GM18873 (cell line): ENCODE measurements at regions not wholly inside any gene's neighbourhood (a gene's known extent, or its start where the extent isn't known, plus 50 kb on each side); places are given as distances from the start of the nearest gene placed in this dataset.

Source experiments
- ATAC-seq: cut with Tn5 transposase; IDR thresholded peaks from one replicate; pipeline ENCODE4 v1.9.1; 2021; ENCODE audit warnings: mild to moderate bottlenecking, moderate library complexity, moderate number of reproducible peaks; ENCODE audit not compliant: unreplicated experiment, low FRiP score

DNA sequence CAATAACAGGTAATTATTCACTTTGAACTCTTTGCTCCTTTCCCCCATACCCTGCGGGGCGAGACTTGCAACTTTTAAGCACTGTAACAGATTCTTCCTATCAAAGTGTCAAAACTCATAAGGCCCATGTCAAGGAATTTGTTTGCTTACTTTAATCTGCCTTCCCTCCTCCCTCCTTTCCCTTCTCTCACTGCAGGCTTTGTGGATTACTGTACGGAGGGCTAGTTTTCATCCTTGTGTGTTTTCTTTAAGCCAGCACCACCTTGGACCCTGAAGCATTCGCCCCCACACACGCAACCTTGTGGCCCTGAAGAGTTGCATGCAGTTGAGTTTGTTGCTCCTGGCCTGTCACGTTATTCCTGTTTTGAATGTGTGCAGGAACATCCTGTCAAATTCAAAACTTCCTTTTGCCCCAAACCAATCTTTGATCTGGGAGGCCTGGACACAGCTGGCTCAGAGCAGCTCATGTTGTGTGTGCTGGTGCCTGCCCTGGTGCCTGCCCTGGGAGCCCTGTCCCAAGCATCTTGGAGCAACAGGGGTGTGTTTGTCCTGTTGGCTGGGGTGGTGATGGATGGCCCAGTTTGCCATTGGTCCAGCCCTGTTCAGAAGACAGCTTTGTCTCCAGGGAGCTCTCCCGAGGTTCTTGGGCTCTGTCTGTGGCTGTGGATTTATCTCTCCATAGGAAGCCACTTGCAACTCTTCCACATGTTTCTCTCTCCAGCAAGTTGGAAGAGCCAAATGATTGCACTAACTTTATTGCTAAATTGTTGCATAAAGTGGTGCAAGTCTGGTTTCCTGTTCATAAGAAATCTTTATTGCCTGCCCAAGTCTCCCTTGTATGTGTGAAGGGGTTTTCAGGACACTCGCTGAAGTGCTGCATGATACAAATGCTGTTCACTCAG lies 199.6 kb downstream of the VAPA start:
- ATAC-seq = no peak

DNA sequence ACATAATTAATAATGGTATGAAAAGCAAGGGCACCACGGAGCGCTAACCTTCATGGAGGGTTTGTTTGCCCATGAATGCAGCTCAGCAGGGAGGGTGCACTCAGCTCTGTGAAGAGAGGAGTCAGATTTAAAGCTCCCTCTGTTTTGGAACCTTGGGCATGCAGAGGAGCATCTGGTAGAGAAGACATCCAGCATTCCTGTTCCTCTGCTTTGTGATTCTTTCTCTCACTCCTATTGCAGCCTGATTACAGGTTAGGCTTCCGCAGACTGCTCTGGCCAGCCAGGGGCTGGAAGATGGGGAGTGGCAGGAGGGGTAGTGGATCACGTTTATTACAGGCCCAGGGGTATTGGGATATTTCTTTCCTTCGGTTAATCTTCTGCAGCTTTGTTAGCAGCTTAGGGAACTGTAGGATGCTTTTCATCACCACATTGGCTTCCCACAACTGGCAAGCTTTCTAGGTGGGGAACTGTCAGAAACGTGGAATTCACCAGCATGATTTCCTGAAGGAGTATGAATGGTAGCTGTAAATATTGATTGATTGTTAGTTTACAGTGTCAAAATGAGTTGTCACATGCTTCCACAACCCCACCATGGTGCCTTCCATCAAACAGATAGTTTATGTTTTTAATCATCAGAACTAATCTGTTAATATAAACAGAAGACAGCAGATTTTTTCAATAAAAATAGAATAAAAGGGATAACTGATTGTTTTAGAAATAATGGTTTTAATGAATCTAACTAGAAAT lies 201.1 kb downstream of the VAPA start:
- no peak for ATAC-seq

DNA sequence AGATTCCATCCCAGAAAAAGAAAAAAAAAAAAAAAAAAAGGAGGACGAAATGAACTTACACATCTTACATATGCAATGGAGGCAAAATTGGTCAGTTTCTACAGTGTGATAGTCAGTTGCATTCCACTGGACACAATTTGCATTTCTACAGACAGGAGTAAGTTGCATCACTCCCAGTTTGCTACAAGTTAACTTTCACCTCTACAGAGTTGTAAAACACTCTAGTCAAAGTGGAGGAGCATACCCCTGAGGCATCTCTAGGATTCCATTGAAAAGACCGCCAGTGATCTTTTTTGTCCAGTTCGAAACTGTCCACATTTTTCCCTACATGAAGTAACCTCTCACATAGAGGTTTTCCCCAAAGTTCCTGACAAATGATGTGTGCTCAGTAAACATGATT lies 202.8 kb downstream of the VAPA start:
- ATAC-seq = no peak

DNA sequence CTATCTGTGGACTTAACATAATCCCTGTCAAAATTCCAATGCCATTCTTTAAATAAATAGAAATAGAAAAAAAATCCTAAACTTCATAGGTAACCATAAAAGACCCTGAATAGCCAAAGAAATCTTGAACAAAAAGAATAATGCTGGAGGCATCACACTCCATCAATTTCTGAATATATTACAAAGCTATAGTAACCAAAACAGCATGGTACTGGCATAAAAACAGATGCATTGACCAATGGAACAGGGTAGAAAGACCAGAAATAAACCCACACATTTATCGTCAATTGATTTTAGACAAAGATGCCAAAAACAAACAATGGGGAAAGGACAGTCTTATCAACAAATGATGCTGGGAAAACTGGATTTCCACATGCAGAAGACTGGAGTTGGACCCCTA lies 205.7 kb downstream of the VAPA start:
- no peak for ATAC-seq

DNA sequence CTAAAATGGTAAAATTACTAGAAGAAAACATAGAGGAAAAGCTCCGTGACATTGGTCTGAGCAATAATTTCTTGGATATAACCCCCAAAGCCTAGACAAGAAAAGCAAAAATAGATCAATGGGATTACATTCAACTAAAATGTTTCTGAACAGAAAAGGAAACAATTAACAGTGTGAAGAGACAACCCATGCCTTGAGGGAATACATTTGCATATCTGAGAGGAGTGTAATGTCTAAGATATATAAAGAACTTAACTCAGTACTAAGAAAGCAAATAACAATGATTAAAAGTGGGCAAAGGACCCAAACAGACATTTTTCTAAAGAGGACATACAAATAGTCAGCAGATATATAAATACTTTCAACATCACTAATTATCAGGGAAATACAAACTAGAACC lies 206.2 kb downstream of the VAPA start:
- ATAC-seq = no peak

DNA sequence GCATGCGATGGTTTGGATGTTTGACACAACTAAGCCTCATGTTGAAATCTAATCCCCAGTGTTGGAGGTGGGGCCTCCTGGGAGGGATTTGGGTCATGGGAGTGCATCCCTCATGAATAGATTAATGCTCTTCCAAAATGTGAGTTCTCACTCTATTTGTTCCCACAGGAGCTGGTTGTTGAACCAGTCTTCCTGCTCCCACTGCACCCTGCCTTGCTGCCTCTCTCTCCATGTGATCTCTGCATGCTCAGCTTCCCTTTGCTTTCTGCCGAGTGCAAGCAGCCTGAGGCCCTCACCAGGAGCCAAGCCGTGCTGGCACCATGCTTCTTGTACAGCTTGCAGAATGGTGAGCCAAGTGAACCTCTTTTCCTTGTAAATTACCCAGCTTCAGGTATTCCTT lies 206.8 kb downstream of the VAPA start:
- no peak for ATAC-seq

DNA sequence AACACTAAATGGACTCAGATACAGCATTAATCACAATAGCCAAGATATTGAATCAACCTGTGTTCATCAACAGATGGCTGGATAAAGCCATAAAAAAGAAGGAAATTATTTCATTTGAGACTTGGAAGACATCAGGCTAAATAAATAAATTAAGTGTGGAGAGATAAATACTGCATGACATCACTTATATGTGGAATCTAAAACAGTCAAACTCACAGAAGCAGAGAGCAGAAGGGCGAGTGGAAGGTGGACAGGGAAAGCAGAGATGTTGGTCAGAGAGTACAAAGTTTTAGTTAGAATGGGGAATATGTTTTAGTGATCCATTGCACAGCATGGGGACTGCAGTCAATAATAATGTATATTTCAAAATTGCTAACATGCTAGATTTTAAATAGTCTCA lies 207.2 kb downstream of the VAPA start:
- no peak for ATAC-seq

DNA sequence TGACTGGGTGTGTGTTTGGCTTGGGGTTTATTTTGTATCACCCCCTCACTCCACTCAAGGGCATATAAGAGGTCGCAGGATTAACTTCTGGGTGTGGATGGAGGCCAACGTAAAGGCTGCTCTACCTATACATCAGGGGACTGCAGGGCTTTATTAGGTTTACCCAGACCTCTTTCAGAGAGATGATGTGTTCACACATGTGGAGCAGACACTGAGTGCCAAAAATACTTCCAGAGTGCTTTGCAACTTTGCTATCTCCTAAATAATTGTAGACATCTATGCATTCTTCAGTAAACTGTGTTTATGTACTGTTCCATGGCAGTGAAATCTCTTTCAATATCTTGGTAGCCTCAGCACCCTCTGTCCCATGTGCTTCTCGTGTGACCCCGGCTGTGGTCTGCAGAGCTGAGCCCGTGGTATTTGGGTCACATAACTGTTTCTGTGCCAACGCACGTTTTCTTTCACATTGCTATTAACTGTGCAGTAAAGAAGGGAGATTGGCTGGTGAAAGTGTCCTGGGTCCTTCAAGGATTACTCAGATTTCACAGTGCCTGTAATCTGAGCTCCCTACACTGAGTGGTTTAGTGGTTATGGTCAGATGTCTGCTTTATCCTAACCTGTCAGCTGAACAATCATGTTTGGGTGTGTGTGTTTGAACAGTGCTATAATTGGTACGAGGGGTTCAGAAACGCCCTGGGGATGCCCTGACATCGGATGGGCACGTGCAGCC lies 208.1 kb downstream of the VAPA start:
- ATAC-seq = no peak

DNA sequence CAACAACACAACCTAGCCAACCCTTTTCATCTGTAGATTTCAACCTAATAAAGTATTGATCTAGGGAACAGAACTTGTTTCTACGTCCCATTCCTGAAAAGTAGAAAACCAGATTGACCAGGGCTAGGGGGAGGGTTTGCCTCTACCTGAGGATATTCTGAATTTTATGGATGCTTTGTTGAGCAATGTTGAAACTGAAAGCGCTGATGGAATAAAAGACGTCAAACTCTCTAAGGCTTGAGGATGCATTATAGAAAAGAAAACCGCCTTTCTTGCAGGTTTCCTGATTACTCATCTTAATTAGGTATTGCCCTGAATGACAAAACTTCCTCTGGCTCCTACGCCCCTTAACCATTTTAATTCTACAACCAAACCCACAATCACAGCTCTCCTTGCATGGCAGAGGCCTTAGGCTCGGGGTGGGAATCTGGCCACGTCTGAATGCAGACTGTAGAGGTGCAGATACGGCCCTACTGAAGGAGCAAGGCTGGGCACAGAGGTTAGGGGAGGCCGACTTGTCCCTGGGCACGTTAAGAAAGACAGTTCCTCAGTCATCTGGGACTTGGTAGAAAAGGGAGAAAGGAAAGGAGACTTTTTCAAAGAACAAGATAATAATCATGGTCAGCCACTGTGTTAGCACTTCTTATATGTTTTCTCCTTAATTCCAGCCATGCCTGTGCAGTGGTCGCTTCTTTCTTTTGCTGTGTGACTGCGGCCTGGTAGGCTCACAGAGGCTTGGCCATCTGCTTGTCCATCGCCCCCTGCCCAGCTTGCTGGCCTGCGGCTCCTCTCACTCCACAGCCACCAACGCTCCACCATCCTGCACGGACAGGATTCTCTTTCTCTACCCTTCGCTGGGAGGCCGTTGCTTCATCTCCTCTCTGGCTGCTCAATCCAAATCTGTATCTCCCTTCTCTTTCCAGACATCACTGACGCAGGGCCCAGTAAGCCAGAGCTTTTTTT lies 209.5 kb downstream of the VAPA start:
- ATAC-seq = no peak

DNA sequence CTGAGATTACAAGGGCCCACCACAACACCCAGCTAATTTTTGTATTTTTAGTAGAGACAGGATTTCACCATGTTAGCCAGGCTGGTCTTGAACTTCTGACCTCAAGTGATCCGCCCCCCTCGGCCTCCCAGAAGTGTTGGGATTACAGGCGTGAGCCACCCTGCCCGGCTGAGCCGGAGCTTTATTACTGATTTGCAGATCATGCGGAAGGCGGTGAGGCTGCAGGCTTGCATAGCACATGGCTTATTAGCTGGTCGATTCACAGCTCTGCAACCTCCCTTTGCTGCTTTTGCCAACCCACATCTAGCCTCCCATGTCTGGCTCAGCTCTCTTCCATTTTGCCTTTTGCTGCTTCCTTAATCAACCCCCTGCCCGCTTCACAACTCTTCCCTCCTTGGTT lies 210.3 kb downstream of the VAPA start:
- ATAC-seq = no peak

DNA sequence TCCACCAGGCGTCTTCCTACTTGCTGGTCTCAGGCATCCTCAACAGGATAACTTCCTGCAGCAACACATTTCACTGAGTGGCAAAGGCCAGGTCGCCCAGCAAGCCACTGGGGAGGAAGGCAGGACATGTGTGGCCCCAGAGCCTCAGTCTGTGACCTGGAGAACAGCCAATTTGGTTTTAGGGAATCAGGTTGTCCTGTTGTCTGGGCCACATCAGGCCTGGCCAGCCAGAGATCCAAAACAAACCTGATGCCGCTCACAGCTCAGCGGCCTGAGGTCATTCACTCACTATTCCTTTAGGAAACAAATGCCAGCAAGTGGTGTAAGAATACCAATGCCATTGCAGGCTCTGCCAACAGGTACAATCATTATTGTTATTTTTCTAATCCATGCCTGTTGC lies 210.7 kb downstream of the VAPA start:
- no peak for ATAC-seq

DNA sequence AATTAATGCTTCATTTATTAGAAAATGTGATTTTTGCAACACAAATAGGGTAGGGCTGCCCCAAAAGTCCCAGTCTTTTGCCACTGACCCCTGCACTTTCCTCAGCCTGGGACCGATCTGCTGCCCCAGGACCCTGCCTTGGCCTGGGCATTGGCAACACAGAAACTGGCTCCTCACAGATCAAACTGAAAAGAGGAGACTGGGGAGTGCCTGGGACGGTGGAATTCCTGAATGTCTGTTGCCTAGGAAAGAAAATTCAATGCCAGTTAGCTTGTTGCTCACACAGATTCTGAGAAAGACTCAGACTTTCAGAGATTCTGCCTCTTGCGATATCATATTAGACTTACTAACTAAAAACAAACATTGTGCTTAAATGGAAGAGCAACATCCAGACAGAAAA lies 211.2 kb downstream of the VAPA start:
- no peak for ATAC-seq

DNA sequence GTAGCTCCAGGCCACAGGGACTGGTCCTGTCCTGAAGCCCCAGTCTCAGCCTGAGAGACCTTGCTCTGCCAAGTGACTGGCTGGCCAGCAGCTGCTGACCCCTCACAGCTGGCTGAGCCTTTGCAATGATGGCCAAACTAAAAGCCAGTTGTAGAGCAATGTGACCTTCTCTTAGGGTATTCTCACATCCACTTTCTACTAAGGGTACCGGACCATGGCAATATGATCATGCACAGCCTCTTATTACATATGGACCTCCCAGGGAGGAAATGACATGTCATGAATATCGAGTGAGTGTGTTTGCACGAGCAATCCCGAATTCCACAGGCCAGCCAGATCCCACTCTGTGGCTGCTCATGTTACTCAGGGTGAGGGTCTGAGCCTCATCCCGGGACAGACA lies 213.9 kb downstream of the VAPA start:
- ATAC-seq = no peak

DNA sequence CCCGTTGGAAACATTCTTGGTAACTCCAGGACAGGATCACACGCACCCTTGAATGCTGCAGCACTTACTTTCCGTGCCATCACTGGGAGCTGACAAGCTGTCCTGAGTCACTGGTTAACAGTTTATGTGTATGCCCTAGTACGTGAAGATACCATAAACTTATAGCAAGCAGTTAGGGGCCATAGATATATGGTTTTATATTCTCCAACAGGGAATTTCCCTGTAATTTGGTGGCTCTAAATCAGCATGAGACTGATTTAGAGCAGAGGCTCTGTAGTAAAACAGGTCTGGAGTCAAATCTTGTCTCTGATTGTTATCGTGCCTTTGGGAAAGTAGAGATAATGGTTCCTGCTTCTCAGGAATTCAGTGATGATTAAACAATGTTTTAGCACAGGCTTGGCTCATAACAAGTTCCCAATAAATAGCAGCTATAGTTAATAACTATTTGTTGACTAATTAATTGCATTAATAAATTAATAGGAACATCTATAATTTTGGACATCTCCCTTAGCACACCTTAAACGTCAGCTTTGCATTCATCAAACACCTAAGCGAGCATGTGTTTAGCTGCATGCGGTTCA lies 215.2 kb downstream of the VAPA start:
- no peak for ATAC-seq

DNA sequence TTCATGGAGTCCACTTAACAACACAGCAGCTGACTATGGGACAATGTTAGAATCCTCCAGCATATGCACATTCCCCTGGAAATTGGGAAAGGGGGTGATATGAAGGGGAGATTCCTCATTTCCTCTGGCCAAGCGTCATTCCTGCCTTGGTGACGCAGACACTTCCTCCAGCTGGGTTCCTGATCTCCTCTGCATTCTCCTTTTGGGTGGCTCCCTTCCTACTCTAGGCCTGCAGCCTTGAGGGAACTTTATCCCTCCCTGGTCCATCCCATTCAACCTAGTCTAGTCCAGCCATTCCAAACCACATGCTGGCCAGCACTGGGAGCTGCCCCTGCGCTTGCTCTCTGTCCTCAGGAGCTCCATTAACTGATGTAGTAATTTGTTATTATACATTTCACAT lies 216.8 kb downstream of the VAPA start:
- no peak for ATAC-seq

DNA sequence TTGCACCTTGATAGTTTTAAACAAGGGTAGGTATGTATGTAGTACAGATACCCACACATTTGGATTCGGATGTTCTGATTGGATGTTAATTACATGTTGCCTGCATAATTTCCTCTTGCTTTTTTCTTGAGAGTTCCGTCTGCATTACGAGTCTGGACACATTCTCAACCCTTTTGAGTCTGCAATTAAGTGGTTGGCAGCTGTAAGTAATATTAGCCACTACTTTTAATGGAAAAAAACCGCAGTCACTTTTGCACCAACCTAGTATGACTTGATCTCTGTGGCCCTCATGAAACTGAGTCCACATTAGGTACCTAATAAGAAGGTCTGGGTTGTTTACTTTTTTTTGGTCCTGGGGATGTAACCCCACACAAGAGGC lies 217.3 kb downstream of the VAPA start:
- no peak for ATAC-seq

DNA sequence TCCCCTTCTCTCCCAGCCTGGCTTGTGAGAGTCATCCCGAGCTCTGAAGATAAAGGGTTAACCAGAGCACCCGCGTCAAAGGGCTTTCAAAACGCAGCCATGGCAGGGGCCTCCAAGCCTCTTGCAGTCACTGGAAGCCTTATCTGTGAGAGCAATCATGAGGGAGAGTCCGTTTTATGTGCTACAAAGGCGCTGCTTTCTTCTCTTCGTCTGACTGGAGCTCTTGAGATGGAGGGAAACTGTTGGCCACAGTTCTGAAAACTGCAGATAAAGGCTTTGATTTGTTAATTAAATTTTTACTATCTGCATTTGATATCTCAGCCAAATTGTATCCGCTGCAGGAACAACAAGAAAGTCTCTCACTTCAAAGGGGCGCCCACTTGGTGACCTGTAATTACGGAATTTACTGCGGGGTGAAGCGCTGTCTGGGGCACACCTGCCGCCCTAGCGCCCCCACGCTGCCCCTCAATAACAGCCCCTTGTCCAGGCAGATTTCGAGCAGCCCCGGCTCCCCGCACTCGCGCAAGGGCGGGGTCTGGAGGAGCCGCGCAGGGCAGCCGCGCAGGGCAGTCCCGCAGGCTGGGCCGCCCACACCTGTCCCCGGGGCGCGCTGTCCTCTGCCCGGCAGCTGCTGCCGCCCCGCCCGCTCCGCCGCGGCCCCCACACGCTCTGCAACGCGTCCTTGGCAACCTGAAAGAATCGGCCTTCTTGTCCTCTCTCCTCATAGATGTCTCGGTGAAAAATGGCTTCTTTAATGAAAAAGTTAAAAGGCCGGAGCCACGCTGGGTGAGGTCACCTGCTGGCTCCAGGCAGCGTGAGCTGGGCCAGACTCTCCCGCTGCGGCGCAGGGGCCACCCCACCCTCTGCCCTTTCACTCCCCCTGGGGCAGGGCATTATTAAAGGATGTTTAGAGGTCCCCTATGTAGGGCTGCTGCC lies 217.9 kb downstream of the VAPA start:
- no peak for ATAC-seq

DNA sequence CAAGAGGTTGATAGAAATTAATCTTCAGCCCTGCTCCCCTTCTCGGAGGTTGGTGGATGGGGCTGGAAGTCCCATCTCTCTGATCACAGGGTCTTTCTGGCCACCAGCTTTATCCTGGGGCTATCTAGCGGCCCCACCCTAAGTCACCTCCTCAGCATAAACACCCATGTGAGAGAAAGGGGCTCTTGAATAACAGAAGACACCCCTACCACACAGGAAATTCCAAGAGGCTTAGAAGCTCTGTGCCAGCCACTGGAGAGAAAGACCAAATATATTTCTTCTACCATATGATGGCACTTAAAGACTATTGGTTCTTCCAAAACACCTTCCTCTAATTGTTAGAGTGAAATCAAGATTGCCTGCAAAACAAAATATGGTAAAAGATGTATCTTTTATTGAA lies 219.7 kb downstream of the VAPA start:
- no peak for ATAC-seq

DNA sequence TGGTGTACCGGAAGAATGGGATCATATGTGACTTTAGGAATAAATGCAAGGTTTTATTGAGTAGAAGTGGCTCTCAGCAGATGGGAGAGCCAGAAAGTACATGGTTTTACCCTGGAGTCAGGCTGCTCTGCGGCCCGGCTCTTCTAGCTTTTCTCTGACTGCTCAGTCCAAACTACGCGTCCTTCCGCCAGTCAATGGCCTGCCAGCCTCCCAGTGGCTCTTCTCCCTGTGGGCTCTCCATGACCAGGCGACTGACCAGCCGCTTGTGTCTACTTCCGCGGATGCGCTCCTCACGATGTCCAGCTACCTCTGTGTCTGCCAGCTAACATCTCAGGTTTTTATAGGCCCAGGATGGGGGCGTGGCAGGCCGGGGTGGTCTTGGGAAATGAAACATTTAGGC lies 220.4 kb downstream of the VAPA start:
- ATAC-seq = no peak
